Stimulated activated CD8-positive, alpha-beta memory T cell treated with anti-CD3 and anti-CD28 coated beads, Interleukin-2, amount 100 ng/mL, for 1 hour (primary cell): ENCODE measurements at regions not wholly inside any gene's neighbourhood (a gene's known extent, or its start where the extent isn't known, plus 50 kb on each side); places are given as distances from the start of the nearest gene placed in this dataset.
"Not testable (repeated sequence)": the region's sequence is repeated elsewhere in the genome, so short reads cannot be mapped to it uniquely, and the experiment has no call there.

ENCODE experiments used
- DNase-seq, 2 donors: peaks; one replicate each; pipeline ENCODE4 v3.0.0-alpha.2; 2020; ENCODE audit warnings: low read depth in 2 of 2

- no peak for DNase-seq
Measured at GRCh38 chr2:207328944-207329386, 163.2 kb upstream of the KLF7 start.

DNA sequence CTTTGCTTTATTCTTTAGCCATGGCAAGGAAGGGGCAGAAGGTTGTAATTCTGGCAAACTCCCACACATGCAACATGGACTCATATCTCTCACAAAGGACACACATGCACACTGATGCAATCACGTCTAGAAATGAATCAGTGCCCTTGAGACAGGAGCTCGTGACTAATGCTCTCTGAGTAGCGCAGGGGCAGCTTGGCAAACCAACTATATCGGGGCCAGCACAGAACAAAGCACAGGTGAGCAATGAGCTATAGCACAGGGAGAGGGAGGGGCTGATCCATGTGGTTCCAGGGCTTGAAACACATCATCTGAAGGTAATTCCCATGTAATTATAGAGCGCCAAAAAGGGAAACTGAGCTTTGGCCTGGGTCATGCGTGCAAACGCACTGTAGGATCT is 165.2 kb upstream of the KLF7 start:
- DNase-seq: no peak

DNA sequence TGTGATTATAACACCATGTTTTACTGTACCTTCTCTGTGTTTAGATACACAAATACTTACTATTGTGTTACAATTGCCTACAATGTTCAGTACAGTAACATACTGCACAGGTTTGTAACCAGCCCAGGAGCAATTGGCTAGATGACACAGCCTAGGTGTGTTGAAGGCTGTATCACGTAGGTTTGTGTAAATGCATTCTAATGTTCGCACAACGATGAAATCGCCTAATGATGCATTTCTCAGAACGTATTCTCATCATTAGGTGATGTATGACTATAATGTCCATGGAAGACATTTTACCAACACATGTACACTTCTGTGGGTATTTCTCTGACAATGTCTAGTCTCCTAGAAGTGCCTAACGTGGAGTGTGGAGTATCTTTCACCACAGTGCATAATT is 165.9 kb upstream of the KLF7 start:
- no peak for DNase-seq

DNA sequence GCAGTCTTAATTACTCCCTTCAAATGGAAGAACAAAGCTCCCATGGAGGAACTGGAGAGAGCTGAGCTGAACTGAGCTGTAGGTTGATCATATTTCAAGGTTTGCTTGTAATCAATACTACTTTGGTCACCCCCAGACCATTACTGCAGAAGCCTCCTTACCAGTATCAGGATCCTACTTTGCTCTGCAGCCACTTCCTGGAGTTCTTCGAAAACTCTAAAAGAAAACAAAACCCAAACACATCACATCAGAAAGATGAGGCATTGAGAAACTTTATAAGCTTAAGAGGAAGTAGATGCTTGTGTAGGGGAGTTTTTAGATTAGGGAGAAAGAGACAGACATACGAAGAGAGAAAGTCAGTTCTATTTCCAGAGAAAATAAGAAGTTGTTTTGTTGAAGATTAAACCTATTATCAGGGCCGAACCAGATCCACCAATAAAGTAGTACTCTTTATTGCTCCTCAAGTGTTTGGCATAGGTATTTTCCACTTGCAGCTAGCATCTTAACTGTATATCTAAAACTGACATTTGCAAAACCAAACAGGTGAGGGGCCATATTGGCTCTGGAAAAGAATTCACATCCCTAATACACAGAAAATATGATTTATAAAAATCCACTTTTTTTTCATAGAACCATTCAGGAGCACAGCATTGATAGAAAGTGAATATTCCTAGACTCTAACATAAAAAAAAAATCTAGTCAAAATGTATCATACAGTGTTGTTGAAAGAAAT is 166.9 kb upstream of the KLF7 start:
- no peak for DNase-seq

GRCh38 chr2:207333599-207334300 is 168.0 kb upstream of the KLF7 start:
- no peak for DNase-seq

- DNase-seq: no peak
Measured at GRCh38 chr2:207334301-207334623, 168.5 kb upstream of the KLF7 start.

GRCh38 chr2:207334624-207335371 is 169.1 kb upstream of the KLF7 start:
- no peak for DNase-seq

GRCh38 chr2:207337234-207338219 is 171.8 kb upstream of the KLF7 start:
- no peak for DNase-seq

GRCh38 chr2:207338220-207338607 is 172.5 kb upstream of the KLF7 start:
- no peak for DNase-seq

- DNase-seq: no peak
Measured at GRCh38 chr2:207338610-207339009, 172.9 kb upstream of the KLF7 start.

DNA sequence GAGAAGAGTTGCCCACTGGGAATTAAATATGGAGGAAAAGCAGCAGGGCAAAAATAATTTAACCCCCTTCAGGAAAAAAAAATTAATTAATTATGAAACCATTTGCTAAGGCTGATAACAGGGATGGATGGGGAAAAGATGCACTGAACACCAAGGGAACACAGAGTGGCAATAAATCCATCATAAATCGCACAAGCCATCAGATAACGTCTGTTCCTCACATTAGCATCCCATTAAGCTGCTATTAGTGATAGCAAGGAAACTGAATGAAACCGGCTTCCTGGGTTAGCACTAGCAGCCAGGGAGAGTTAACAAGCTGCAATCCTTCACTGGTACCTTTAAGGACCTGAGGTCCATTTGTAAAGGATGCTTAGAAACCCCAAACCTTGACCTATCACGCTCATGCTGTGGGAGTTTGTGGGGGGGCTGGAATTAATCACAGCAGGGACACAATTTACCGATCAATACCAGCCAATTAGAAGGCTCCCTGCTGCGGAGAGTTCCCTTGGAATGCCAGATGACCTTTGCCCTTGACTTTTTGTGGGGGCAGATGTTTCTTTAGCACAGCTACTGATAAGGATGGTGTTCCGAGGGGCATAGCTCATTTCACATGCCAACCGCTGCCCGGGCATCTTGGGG is 175.5 kb upstream of the KLF7 start:
- no peak for DNase-seq

GRCh38 chr2:207341804-207342203 is 176.1 kb upstream of the KLF7 start:
- no peak for DNase-seq

GRCh38 chr2:207344596-207345394 is 179.0 kb upstream of the KLF7 start:
- not testable (repeated sequence) for DNase-seq

GRCh38 chr2:207351171-207351570 is 178.6 kb upstream of the CREB1 start:
- no peak for DNase-seq

DNA sequence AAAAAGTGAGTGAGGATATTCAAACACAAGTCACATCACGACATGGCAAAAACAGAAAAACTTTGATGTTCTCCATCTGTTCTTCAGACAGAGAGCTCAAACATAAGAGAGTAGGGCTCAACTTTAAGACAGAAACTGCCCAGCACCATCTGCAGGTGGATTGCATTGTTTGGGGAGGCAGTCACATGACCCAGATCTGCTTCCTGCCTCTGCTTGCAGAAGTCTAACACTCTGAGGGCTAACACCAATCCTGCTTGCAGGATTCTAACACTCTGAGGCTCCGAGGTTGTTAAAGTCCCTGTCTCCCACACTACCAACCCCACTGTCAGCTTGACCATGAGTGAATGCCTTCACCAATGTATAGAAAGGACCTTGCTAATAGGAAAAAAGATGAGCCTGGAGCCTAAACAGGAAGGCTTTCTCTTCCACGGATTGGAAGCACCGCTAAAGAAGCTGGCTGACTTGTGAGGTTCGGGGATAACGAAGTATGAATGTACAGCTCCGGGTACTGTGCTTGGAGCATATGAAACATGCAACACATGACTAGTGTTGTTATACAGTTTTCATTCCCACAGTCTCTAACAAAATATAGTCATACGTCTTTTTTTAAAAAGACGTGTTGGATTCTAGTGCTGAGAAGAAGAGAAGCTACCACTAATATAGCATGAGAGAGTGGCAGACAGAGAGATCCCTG is 176.6 kb upstream of the CREB1 start:
- no peak for DNase-seq

DNA sequence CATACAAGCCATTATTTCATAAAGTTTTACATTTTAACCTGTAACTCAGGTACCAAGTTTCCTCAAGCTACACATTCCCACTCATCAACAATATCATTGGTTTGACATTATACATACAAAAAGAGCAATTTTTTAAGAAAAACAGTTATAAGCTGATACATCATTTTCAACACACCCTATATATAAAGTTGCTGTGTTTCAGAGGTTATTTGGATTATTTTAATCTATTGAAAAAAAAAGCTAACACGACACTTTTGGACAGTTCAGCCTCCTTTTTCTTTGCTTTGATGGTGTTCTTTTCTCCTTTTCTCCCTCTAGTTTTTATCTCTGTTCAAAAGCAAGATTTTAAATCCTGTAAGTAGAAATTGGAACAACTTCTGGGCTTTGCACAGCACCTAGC is 175.9 kb upstream of the CREB1 start:
- no peak for DNase-seq

- no peak for DNase-seq
Measured at GRCh38 chr2:207354462-207354861, 175.3 kb upstream of the CREB1 start.

DNA sequence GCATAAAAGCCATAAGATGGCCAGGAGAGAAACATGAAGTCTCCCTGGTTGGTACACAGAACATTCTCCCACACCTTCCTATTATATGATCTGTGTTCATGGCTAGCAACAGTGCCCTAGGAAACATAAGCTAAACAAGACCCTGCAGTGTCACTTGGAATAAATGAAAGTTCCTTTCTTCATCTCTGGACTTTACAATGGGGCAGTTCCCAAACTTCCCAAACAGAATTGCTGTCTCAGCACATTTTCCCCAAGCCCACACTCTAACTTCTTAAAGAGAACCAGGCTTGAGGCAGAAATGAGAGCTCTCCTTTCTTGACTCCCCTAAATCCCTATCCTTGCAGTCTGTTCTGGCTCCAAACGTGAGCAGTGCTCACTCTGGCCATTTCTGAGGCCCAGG is 173.2 kb upstream of the CREB1 start:
- no peak for DNase-seq

GRCh38 chr2:207357216-207357615 is 172.5 kb upstream of the CREB1 start:
- no peak for DNase-seq

DNA sequence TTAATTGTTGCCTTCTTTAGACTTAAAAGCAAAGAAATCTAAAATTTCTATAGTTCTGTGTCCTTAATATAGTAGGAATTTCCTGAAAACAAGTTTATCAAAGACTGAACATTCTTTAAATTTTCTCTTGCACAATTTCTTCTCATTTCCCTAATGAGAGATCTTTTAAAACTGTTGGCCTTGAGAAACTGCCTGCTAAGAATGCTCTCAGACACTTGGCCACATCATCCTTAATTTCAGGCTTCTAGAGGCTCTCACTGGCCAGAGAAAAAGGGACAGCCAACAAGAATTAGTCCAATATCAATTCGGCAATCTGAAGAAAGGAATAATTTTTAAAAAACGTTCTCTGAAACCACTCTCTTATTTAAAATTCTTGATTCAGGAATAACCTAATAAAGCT is 167.0 kb upstream of the CREB1 start:
- DNase-seq: no peak
